ENCODE measurements at regions not wholly inside any gene's neighbourhood (a gene's known extent, or its start where the extent isn't known, plus 50 kb on each side); places are given as distances from the start of the nearest gene placed in this dataset.

DNA sequence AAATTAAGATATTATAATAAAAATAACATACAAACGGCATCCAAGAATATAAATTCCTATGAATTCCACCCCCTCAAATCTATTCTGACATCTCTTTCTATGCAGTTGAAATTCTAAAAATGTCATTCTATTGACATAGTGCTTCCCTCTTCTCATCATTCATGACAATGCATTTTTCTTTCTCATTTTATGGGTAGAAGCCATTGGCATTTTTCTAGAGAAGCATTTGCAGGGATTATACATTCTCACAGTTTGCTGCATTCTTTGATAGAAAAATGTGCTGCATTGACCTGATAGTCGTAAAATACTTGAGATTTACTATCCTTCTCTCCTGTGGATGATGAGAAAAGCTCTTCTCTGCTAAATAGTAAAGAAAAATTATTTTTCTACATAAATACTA is 760.9 kb upstream of the ACO1 start:
- TF ChIP-seq, protein P1, sequence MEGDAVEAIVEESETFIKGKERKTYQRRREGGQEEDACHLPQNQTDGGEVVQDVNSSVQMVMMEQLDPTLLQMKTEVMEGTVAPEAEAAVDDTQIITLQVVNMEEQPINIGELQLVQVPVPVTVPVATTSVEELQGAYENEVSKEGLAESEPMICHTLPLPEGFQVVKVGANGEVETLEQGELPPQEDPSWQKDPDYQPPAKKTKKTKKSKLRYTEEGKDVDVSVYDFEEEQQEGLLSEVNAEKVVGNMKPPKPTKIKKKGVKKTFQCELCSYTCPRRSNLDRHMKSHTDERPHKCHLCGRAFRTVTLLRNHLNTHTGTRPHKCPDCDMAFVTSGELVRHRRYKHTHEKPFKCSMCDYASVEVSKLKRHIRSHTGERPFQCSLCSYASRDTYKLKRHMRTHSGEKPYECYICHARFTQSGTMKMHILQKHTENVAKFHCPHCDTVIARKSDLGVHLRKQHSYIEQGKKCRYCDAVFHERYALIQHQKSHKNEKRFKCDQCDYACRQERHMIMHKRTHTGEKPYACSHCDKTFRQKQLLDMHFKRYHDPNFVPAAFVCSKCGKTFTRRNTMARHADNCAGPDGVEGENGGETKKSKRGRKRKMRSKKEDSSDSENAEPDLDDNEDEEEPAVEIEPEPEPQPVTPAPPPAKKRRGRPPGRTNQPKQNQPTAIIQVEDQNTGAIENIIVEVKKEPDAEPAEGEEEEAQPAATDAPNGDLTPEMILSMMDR (IDR thresholded peaks at IDR 0.05; ENCODE audit: low read depth, low read length, poor library complexity, severe bottlenecking), result no peak
- TF ChIP-seq EZH2phosphoT487 (IDR thresholded peaks at IDR 0.05; ENCODE audit: borderline replicate concordance, low read length), result no peak

Data from DOHH2 (cell line).